Lung (tissue), 11 donors: ENCODE measurements at regions not wholly inside any gene's neighbourhood (a gene's known extent, or its start where the extent isn't known, plus 50 kb on each side); places are given as distances from the start of the nearest gene placed in this dataset.

Source experiments
- ATAC-seq: fragments of 200-7000 bp; cut with Tn5 transposase; one replicate; pipeline ENCODE4 v1.9.1; 2020; ENCODE audit warnings: moderate number of reproducible peaks; ENCODE audit not compliant: insufficient read depth, low FRiP score
- DNase-seq, 3 donors: peaks; one replicate each; pipeline ENCODE4 v3.0.0-alpha.2; 2013 to 2017
- H3K27ac ChIP-seq, 2 donors: one replicate each; pipeline ENCODE4 v1.5.1; 2013; ENCODE audit warnings: mild to moderate bottlenecking in 2 of 2, moderate library complexity in 2 of 2, control low read depth in 1 of 2, inconsistent platforms in 1 of 2, low read depth in 1 of 2, low read length in 1 of 2
- H3K27me3 ChIP-seq, 3 donors: one replicate each; pipeline ENCODE4 v1.5.1; 2013; ENCODE audit warnings: low read length in 2 of 3; ENCODE audit not compliant: control insufficient read depth in 3 of 3, insufficient read depth in 3 of 3
- H3K36me3 ChIP-seq, 4 donors: one replicate each; pipeline ENCODE4 v1.5.1; 2013; ENCODE audit warnings: low read length in 4 of 4, mild to moderate bottlenecking in 1 of 4, moderate library complexity in 1 of 4; ENCODE audit not compliant: control insufficient read depth in 4 of 4, insufficient read depth in 4 of 4
- H3K4me1 ChIP-seq, 5 donors: one replicate each; pipeline ENCODE4 v1.5.1; 2013; ENCODE audit warnings: low read length in 5 of 5, mild to moderate bottlenecking in 2 of 5, moderate library complexity in 1 of 5; ENCODE audit not compliant: control insufficient read depth in 5 of 5, insufficient read depth in 5 of 5
- H3K4me3 ChIP-seq: one replicate; pipeline ENCODE4 v1.5.1; 2013; ENCODE audit warnings: mild to moderate bottlenecking, control low read depth, moderate library complexity
- H3K9ac ChIP-seq, 2 donors: one replicate each; pipeline ENCODE4 v1.5.1; 2013; ENCODE audit warnings: low read length in 2 of 2, control low read depth in 1 of 2; ENCODE audit not compliant: insufficient read depth in 1 of 2
- H3K9me3 ChIP-seq, 4 donors: one replicate each; pipeline ENCODE4 v1.5.1; 2013; ENCODE audit warnings: low read length in 3 of 4, mild to moderate bottlenecking in 1 of 4, moderate library complexity in 1 of 4; ENCODE audit not compliant: control insufficient read depth in 4 of 4, insufficient read depth in 3 of 4
- CTCF ChIP-seq: IDR thresholded peaks from 2 replicates; pipeline ENCODE4 v1.5.1; 2012; ENCODE audit warnings: mild to moderate bottlenecking; ENCODE audit errors: control extremely low read depth, extremely low read depth
- WGBS, 2 donors: extraction: QIAGEN DNeasy Blood & Tissue Kit; methylation state at CpG; one replicate each; pipeline ENCODE4 v1.1.7; 2013; 5-methylcytosine and 5-hydroxymethylcytosine counted together
- donor health status: control.
- donor health status: control.
- donor health status: Bipolar disorder and iron deficiency.
- donor health status: healthy.
- donor health status: DM: yes; HTN: yes; CAD: no.

- Histone ChIP-seq H3K27me3 (no peaks in the 10 kb centered on the region), H3K36me3 (peaks cover 0 to 2% (median 0%) of the 10 kb centered on the region in 4 donors), H3K4me1 (peaks cover 0 to 29% (median 15%) of the 10 kb centered on the region in 5 donors), H3K4me3 (no peak overlapping the region), H3K27ac (no peak overlapping the region), H3K9me3 (peaks cover 0 to 4% (median 2%) of the 10 kb centered on the region in 4 donors), H3K9ac (peak overlapping the region in 1 of 2 donors; percentile 58)
- no peak for ATAC-seq
- WGBS, 2 donors: 53 to 71% methylated on average over 4 of the region's 4 CpGs
- no peak for DNase-seq
- no peak for TF ChIP-seq CTCF
Observed at GRCh38 chr10:10787586-10787985, 230.1 kb upstream of the CELF2 start.

GRCh38 chr10:10788761-10789160 is 228.9 kb upstream of the CELF2 start:
- DNase-seq (no peak), ATAC-seq (no peak)
- Histone ChIP-seq H3K4me1 (peaks cover 1 to 35% (median 19%) of the 10 kb centered on the region in 5 donors), H3K27me3 (no peaks in the 10 kb centered on the region), H3K36me3 (peaks cover 0 to 2% (median 0%) of the 10 kb centered on the region in 4 donors), H3K9ac (no peak overlapping the region), H3K9me3 (peaks cover 0 to 4% (median 2%) of the 10 kb centered on the region in 4 donors), H3K4me3 (no peak overlapping the region), H3K27ac (peak overlapping the region in 1 of 2 donors; percentile 60)
- WGBS, 2 donors: 39 to 40% methylated on average over 4 of the region's 4 CpGs
- no peak for TF ChIP-seq CTCF

GRCh38 chr10:10791869-10792268 is 225.8 kb upstream of the CELF2 start:
- Histone ChIP-seq H3K4me1 (peaks cover 3 to 49% (median 23%) of the 10 kb centered on the region in 5 donors), H3K9me3 (no peaks in the 10 kb centered on the region), H3K36me3 (no peaks in the 10 kb centered on the region), H3K27ac (peak overlapping the region; percentile 56 to 68), H3K27me3 (no peaks in the 10 kb centered on the region), H3K9ac (no peak overlapping the region), H3K4me3 (peak overlapping the region; percentile 37)
- no peak for DNase-seq
- TF ChIP-seq CTCF: no peak
- ATAC-seq: no peak
- 52 to 57% methylated on average over 3 of the region's 3 CpGs for WGBS, 2 donors

- Histone ChIP-seq H3K27ac (peak overlapping the region; percentile 33 to 56), H3K9me3 (no peaks in the 10 kb centered on the region), H3K36me3 (no peaks in the 10 kb centered on the region), H3K27me3 (no peaks in the 10 kb centered on the region), H3K4me3 (peak overlapping the region; percentile 25), H3K4me1 (peaks cover 3 to 49% (median 23%) of the 10 kb centered on the region in 5 donors), H3K9ac (peak overlapping the region in 1 of 2 donors; percentile 50)
- DNase-seq (peak; percentile 71 to 92 (median 92)), ATAC-seq (no peak)
- no peak for TF ChIP-seq CTCF
- WGBS, 2 donors: 23 to 50% methylated on average over 3 of the region's 3 CpGs
Observed at GRCh38 chr10:10792681-10793080, 225.0 kb upstream of the CELF2 start.
